GM21723 (cell line): ENCODE measurements at regions not wholly inside any gene's neighbourhood (a gene's known extent, or its start where the extent isn't known, plus 50 kb on each side); places are given as distances from the start of the nearest gene placed in this dataset.
"Not testable (repeated sequence)": the region's sequence is repeated elsewhere in the genome, so short reads cannot be mapped to it uniquely, and the experiment has no call there.

ENCODE experiments used
- ATAC-seq: cut with Tn5 transposase; IDR thresholded peaks from one replicate; pipeline ENCODE4 v1.9.1; 2021; ENCODE audit warnings: mild to moderate bottlenecking, moderate library complexity; ENCODE audit not compliant: unreplicated experiment

- ATAC-seq = no peak
Measured at GRCh38 chr9:85162822-85163221, 493.3 kb downstream of the NTRK2 start.

GRCh38 chr9:85160944-85161343 is 491.4 kb downstream of the NTRK2 start:
- ATAC-seq = not testable (repeated sequence)

- ATAC-seq = no peak
Measured at GRCh38 chr9:85158512-85158911, 489.0 kb downstream of the NTRK2 start.

DNA sequence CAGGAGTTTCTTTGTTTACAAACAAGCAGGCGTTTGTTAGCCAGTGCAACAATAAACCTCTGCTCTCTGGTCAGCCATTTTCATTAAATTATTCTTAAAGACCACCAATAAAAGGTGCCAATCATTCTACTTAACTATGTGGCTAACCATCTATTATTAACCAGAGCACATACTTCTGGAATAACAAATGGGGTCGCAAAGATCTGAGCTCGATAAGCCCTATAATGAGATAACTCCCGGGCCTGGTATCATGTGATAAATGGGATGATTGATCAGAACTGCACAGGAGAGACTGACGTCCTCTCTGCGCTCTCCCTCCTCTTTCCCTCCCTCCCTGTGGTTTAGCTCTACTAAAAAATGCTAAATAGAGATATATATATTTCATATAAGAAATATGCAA is 488.2 kb downstream of the NTRK2 start:
- no peak for ATAC-seq

- no peak for ATAC-seq
Measured at GRCh38 chr9:85156652-85157051, 487.1 kb downstream of the NTRK2 start.

DNA sequence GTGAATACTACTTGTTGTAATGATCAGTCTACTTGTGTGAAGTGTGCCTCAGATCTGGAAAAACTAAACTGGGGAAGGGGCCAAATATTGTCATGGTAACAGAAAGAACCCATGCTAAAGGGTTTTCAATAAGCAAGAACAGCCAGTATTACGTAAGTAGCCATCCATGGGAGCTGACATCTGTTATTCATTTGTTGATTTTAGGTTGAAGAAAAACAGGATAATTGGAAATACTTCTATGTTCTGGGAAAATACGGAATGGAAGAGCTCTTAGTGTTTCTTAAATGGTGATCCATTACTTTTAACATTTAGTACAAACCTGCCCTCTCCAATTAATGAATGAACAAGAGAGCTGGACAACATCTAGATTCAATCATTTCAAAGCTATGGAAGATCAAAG is 485.8 kb downstream of the NTRK2 start:
- no peak for ATAC-seq

DNA sequence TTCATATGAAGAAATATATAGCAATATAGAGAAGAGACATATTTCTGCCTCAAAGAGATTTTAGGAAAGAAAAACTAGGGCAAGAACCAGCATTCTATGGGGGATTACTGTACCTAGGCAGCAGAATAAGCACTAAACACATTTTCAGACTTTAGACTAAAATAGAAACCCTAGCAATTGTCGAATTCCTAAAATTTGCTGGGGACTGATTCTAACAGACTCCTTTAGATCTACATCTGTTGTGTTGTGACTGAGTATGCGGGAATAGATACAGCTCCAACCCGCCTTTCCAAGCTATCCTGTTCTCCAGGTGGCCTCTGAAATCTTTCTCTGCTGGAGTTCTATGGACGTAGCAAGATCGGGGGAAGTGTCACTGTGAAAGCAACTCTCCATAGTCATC is 482.2 kb downstream of the NTRK2 start:
- no peak for ATAC-seq

GRCh38 chr9:85151162-85151561 is 481.6 kb downstream of the NTRK2 start:
- no peak for ATAC-seq

GRCh38 chr9:85147046-85147640 is 477.6 kb downstream of the NTRK2 start:
- ATAC-seq = no peak

- no peak for ATAC-seq
Measured at GRCh38 chr9:85142968-85143367, 473.4 kb downstream of the NTRK2 start.

GRCh38 chr9:85142496-85142911 is 473.0 kb downstream of the NTRK2 start:
- no peak for ATAC-seq

- ATAC-seq = no peak
Measured at GRCh38 chr9:85137696-85138095, 468.2 kb downstream of the NTRK2 start.

DNA sequence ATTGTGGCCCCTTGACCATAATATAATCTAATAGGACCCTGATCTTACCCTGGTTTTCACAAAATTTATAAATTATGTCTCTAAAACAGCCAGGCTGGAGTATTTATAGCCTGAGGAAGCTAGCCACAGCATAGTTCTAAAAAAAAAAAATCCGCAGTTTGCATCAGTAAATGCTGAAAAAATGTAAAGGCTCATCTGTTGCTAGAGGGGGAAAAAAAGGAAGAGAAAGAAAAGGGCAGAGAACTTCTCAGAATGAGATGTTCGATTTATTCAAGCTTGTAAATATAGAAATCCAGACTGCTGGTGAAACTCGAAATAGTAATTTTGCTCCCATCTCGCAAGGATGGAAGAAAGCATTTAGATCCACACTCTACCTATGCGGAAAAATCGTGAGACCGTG is 467.5 kb downstream of the NTRK2 start:
- ATAC-seq = no peak

DNA sequence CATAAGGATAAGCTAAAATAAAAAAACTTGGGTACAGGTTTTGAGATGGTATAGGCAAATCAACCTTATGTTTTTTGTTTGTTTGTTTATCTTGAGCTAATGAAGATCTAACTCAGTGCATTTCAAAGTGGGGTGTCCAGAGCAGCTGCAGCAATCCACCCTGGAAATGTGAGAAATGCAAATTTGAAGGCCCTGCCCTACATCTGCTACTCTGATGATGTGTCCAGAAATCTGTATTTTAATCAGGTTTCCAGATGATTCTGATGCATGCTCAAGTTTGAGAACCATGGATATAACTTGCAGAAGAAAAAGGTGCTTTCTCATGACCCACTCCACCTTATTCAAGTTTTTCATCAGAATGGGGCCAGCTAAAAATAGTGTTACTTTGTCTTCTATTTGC is 467.0 kb downstream of the NTRK2 start:
- no peak for ATAC-seq

DNA sequence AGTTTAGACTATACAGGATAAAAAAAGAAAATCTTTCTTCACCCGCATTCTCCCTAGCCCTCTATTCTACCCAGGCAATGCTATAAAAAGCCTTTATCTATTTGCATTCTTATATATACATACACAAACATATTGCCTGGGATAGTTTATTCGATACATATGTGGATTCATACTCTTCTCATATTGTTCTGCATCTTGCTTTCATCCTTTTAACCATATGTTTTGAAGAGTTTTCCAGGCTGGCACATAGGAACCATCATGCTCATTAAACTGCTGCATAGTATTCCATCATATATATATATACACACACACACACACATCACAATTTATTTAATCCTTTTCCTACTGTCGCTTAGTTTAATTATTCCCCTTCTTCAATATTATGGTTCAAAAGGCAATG is 461.2 kb downstream of the NTRK2 start:
- ATAC-seq = no peak

GRCh38 chr9:85130260-85130659 is 460.7 kb downstream of the NTRK2 start:
- no peak for ATAC-seq

DNA sequence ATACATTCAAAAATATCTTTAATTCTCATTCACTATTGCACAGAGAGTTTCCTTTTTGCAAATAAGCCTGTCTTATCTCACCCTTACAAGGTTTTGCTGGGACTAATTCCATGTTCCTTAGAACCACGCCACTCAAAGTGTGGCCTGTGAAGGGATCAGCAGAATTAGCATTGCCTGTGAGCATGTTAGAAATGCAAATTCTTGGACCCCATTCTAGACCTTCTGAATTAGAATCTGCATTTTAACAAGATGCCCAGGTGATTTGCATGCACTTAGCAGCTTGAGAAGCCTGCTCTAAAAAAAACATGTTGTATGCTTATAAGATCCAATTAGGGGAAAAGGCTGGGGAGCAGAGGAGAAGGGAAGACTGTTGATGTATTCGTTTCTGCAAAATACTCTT is 460.0 kb downstream of the NTRK2 start:
- ATAC-seq = no peak

DNA sequence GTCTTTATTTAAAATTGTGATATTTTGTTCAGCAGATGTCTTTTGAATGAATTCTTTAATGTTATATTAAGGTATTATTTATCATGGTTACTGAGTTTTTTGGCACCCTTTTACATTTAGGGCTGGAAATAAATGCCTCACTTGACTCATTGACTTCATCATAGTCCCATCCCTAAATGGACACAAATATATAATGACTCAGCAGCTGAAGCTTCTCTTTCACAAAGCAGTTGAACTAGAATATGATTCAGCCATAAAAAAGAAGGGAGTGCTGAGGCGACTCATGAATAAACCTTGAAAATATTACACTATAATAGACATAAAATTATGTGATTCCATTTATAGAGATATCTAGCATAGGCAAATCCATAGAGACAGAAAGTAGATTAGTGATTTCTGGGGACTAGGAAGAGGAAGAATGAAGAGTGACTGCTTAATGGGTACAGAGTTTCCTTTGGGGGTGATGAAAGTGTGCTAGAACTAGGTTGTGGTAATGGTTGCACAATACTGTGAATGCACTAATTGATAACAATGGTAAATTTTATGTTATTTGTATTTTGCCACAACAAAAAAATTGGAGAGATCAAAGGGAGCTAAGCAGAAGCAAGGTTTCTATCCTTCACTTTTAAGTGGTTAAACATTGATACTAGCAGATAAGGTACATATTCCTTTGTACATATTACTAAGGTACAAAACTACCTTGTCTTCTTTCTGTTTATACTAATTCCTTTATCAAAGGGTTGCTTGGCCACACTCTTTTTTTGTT is 449.6 kb downstream of the NTRK2 start:
- ATAC-seq = no peak

DNA sequence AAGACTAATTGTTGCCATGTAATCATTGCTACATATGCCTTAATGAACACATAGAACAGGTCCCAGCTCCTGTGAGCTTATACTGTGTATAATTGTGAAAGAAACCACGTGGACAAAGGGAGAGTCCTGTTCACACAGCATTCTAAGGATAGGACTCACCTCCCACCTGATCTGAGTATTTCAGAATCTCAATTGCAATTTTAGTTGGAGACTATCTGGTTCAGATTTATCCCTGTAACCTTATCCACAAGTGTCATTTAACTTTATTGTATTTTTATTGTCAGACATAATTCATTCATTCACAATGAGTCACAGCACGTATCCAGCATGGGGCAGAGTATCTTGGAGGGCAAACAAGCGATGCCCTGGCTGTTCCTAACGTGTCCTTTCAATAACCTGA is 448.3 kb downstream of the NTRK2 start:
- ATAC-seq = no peak

DNA sequence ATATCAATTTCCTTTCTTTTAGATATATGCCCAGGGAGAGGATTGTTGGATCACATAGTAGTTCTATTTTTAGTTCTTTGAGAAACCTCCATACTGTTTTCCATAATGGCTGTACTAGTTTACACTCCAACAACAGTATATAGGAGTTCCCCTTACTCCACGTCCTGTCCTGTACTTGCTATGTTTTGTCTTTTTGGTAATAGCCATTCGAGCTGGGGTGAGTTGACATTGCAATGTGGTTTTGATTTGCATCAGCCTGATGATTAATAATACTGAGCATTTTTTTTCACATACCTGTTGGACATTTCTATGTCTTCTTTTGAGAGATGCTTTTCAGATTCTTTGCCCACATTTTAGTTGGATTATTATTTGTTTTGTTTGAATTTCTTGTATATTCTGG is 445.9 kb downstream of the NTRK2 start:
- no peak for ATAC-seq

- ATAC-seq = no peak
Measured at GRCh38 chr9:85114799-85115198, 445.3 kb downstream of the NTRK2 start.

- ATAC-seq = no peak
Measured at GRCh38 chr9:85112933-85113418, 443.4 kb downstream of the NTRK2 start.

DNA sequence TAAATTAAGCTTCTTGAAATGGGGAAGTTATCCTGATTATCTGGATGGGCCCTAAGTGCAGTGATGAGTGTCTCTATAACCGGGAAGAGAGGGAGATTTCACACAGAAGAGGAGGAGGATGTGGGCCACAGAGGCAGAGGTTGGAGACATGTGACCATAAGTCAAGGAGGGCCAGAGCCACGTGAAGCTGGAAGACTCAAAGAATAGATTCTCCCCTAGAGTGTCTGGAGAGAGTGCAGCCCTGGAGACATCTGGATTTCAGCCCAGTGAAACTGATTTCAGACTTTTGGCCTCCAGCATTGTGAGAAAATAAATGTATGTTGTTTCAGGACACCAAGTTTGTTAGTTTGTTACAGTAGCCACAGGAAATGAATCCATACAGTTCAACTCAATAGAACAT is 442.9 kb downstream of the NTRK2 start:
- ATAC-seq = no peak
